Heart right ventricle (tissue), 16 donors: ENCODE measurements at regions not wholly inside any gene's neighbourhood (a gene's known extent, or its start where the extent isn't known, plus 50 kb on each side); places are given as distances from the start of the nearest gene placed in this dataset.

Experiments
- ATAC-seq, 8 donors: fragments of 200-7000 bp; cut with Tn5 transposase; one replicate each; pipeline ENCODE4 v1.9.1; 2020; ENCODE audit warnings: mild to moderate bottlenecking in 8 of 8, moderate library complexity in 8 of 8, moderate number of reproducible peaks in 1 of 8
- DNase-seq, 2 donors: peaks; one replicate each; pipeline ENCODE4 v3.0.0-alpha.2; 2020
- H3K27ac ChIP-seq, 10 donors: fragments of 200-600 bp; sonication (generic) in 2 of 10; one replicate each; pipeline versions ENCODE4 v1.5.0 to v1.8.0; 2020 to 2022; ENCODE audit warnings: mild to moderate bottlenecking in 3 of 10
- H3K27me3 ChIP-seq, 7 donors: fragments of 200-600 bp; one replicate each; pipeline ENCODE4 v1.8.0; 2021 to 2022; ENCODE audit warnings: mild to moderate bottlenecking in 2 of 7
- H3K36me3 ChIP-seq, 9 donors: fragments of 200-600 bp; sonication (generic) in 1 of 9; one replicate each; pipeline versions ENCODE4 v1.5.0 to v1.8.0; 2020 to 2022; ENCODE audit warnings: mild to moderate bottlenecking in 2 of 9
- H3K4me1 ChIP-seq, 9 donors: fragments of 200-600 bp; sonication (generic) in 1 of 9; one replicate each; pipeline versions ENCODE4 v1.5.0 to v1.8.0; 2020 to 2022; ENCODE audit warnings: mild to moderate bottlenecking in 4 of 9
- H3K4me3 ChIP-seq, 10 donors: fragments of 200-600 bp; sonication (generic) in 2 of 10; one replicate each; pipeline versions ENCODE4 v1.5.0 to v1.8.0; 2020 to 2022; ENCODE audit warnings: mild to moderate bottlenecking in 7 of 10, moderate library complexity in 2 of 10
- H3K9me3 ChIP-seq, 11 donors: fragments of 200-600 bp in 10 of 11; sonication (generic) in 2 of 11; one replicate each; pipeline versions ENCODE4 v1.5.0 to v1.8.0; 2013 to 2022; ENCODE audit warnings: mild to moderate bottlenecking in 2 of 11, control low read depth in 1 of 11, moderate library complexity in 1 of 11
- WGBS, 2 donors: extraction: QIAGEN DNeasy Blood & Tissue Kit; methylation state at CpG; one replicate each; pipeline ENCODE4 v1.1.7; 2013; ENCODE audit warnings: inconsistent platforms in 1 of 2; 5-methylcytosine and 5-hydroxymethylcytosine counted together
- intact Hi-C, 10 donors: fragments of 100-400 bp; cut with DNase I; formaldehyde crosslinking; loops; one replicate each; pipeline versions ENCODE4 v1.11.1 to v1.14.2; 2022
- TF ChIP-seq, protein P1 (sequence below), 9 donors: fragments of 200-600 bp; sonication (generic) in 2 of 9; IDR thresholded peaks; one replicate each; pipeline versions ENCODE4 v1.5.0 to v1.8.0; 2021 to 2022; ENCODE audit warnings: antibody characterized with exemption in 9 of 9, mild to moderate bottlenecking in 5 of 9, moderate library complexity in 1 of 9
- donor health status: Arrhythmogenic right ventricular cardiomyopathy.
- donor health status: ischemic (EF 13 %, LVEDD 7.1; RV severe dilation, severe dysfunction).
- donor health status: healthy with polysubstance abuse.
- donor health status: DM: no; HTN: yes; CAD: no.
- donor health status: DM: no; HTN: no; CAD: no.
- donor health status: ischemic (EF 25% LVEDD 6.9; RV normal size, moderate dysfunction).
- donor health status: ischemic (EF 25% LVEDD 5.7; RV mildly dilated, moderate dysfunction).
- donor health status: healthy.
- donor health status: DM: yes; HTN: yes; CAD: no.
- donor health status: Ischemic cardiomyopathy.
- donor health status: ischemic (EF 35%, LVEDD 5.7; RV mildly dilated, moderate dysfunction).
- donor health status: nonischemic (EF 11% LVEDD 7.7; RV severe dilation, severe dysfunction).
- donor health status: DM: yes; HTN: yes; CAD: no.
- donor health status: PGD.
- donor health status: ischemic (EF 29% LVEDD 5.4; RV normal size, mild dysfunction).
- donor health status: nonischemic (EF 23%, LVEDD 6.1; RV moderate dilation, normal function).

DNA sequence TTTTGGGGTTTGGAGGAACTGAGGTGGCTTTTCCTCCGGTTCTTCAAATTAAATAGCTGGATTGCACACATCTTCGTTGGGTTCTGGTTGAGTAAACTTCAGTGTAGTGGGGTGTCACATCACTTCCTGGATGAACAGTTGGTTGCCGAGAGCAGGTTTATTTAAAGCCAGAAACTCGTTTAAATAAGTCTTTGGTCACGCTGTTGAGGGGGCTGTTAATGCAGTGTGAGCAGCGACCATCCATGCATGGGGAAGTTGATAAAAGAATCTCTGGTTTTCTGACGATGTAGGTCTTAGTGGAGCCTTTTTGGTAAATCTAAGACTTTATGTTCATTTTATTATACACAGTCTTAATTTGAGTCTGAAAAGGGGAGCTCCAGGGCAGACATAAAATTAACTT, 351.2 kb upstream of the ARGLU1 start:
- 37 to 46% methylated on average over 7 of the region's 7 CpGs for WGBS, 2 donors
- Histone ChIP-seq H3K4me1 (peaks cover 0 to 41% (median 17%) of the 10 kb centered on the region in 9 donors), H3K36me3 (no peaks in the 10 kb centered on the region), H3K4me3 (peak overlapping the region in 5 of 10 donors; percentile 62 to 76 (median 67)), H3K9me3 (no peaks in the 10 kb centered on the region), H3K27ac (peak overlapping the region; percentile 61 to 98 (median 94)), H3K27me3 (peaks cover 0 to 3% (median 0%) of the 10 kb centered on the region in 7 donors)
- TF ChIP-seq, protein P1, sequence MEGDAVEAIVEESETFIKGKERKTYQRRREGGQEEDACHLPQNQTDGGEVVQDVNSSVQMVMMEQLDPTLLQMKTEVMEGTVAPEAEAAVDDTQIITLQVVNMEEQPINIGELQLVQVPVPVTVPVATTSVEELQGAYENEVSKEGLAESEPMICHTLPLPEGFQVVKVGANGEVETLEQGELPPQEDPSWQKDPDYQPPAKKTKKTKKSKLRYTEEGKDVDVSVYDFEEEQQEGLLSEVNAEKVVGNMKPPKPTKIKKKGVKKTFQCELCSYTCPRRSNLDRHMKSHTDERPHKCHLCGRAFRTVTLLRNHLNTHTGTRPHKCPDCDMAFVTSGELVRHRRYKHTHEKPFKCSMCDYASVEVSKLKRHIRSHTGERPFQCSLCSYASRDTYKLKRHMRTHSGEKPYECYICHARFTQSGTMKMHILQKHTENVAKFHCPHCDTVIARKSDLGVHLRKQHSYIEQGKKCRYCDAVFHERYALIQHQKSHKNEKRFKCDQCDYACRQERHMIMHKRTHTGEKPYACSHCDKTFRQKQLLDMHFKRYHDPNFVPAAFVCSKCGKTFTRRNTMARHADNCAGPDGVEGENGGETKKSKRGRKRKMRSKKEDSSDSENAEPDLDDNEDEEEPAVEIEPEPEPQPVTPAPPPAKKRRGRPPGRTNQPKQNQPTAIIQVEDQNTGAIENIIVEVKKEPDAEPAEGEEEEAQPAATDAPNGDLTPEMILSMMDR (IDR thresholded peaks at IDR 0.05), result no peak
- peak in 2 of 8 donors; percentile 1 to 8 for ATAC-seq
- intact Hi-C loops, result loop anchor here in 7 of 10 donors (2.0 to 10.0 kb wide), 19 partner anchors 47 to 427 kb away; partner anchors contain the start of genes EFNB2 (in 5 of the 7) and ARGLU1 (in 2 of the 7)
- DNase-seq, result no peak

DNA sequence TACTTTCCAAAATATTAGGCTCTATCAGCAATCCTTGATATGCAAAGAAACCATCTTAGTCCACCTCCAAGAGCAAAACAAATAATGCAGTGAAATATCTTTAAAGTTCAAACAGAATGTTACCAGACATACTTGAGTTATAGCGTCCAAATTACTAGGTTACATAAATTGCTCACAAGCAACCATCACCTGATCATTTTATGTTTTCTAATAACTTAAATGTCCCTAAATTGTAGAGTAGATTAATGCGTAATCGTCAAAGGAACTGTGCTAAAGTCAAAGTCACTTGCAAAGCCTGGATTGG, 350.6 kb upstream of the ARGLU1 start:
- Histone ChIP-seq H3K4me1 (peaks cover 0 to 46% (median 17%) of the 10 kb centered on the region in 9 donors), H3K36me3 (no peaks in the 10 kb centered on the region), H3K27ac (peak overlapping the region; percentile 61 to 98 (median 94)), H3K27me3 (peaks cover 0 to 3% (median 0%) of the 10 kb centered on the region in 7 donors), H3K4me3 (peak overlapping the region in 8 of 10 donors; percentile 45 to 76 (median 64)), H3K9me3 (no peaks in the 10 kb centered on the region)
- intact Hi-C loops, result loop anchor here in 7 of 10 donors (2.0 to 10.0 kb wide), 19 partner anchors 46 to 426 kb away; partner anchors contain the start of genes EFNB2 (in 5 of the 7) and ARGLU1 (in 2 of the 7)
- ATAC-seq (no peak), DNase-seq (no peak)
- 36 to 48% methylated on average over 3 of the region's 3 CpGs for WGBS, 2 donors
- TF ChIP-seq, protein P1 (IDR thresholded peaks at IDR 0.05), result no peak

DNA sequence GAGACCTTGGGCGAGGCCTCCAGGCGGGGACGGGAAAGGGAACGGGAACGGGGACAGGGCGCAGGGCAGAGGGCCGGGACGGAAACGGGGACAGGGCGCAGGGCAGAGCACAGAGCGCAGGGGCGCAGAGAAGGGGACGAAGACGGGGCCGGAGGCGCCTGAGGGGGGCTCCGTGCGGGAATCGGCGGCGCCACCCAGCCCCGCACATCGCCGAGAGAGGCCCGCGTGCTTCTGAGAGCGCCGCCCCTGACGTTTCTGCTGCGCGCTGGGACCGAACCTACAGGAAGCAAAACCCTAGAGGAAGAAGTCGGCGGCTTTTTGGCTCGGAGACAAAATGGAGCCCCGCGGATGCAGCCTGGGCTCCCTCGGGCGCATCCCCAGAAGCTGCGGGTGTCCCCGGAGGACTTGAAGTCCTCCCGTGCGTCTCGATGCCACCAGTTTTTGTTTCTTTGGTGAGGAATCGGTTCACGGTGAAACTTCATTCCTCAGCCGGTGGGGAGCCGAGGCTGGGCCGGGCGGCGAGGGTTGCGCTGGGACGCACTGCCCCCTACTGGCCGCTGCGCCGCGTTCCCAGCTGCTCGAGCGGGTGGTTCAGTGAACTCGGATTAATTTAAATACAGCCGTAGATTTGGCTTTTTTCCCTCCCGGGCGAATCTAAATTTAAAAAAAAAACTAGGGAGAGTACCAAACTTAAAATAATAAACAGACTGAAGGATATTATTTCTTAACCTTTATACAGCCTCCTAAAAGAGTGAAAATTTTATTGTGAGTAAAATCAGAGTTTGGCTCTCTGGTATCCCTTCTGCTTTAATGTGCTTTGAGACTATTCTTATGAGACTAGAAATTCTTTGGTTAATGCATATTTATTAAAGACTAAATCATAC, 350.0 kb upstream of the ARGLU1 start:
- peak overlapping the region; percentile 45 to 76 (median 63) for H3K4me3 ChIP-seq
- WGBS, 2 donors, result 1% methylated on average over 63 of the region's 63 CpGs

More for the DNA sequence above, 350.0 kb upstream of the ARGLU1 start:
- H3K36me3 ChIP-seq, result no peaks in the 10 kb centered on the region
- peak overlapping the region; percentile 84 to 98 (median 95) for H3K27ac ChIP-seq
- H3K4me1 ChIP-seq, result peaks cover 0 to 48% (median 17%) of the 10 kb centered on the region in 9 donors
- peaks cover 0 to 3% (median 0%) of the 10 kb centered on the region in 7 donors for H3K27me3 ChIP-seq
- DNase-seq (peak; percentile 77 to 82), ATAC-seq (peak; percentile 86 to 93 (median 90))
- no peaks in the 10 kb centered on the region for H3K9me3 ChIP-seq
- TF ChIP-seq, protein P1 (IDR thresholded peaks at IDR 0.05), result peak; percentile 87 to 98 (median 95)
- intact Hi-C loops, result loop anchor here in 7 of 10 donors (2.0 to 10.0 kb wide), 20 partner anchors 46 to 426 kb away; partner anchors contain the start of genes EFNB2 (in 5 of the 7) and ARGLU1 (in 2 of the 7)
